GM19099 (cell line): ENCODE measurements at regions not wholly inside any gene's neighbourhood (a gene's known extent, or its start where the extent isn't known, plus 50 kb on each side); places are given as distances from the start of the nearest gene placed in this dataset.

Source experiments
- POLR2A ChIP-seq: IDR thresholded peaks from 3 replicates; pipeline ENCODE4 v1.6.1; 2011; ENCODE audit warnings: low read depth; ENCODE audit not compliant: insufficient read length; ENCODE audit errors: extremely low read depth

- TF ChIP-seq POLR2A, result no peak
Observed at GRCh38 chr4:38386005-38386551, 277.9 kb upstream of the KLF3 start.

DNA sequence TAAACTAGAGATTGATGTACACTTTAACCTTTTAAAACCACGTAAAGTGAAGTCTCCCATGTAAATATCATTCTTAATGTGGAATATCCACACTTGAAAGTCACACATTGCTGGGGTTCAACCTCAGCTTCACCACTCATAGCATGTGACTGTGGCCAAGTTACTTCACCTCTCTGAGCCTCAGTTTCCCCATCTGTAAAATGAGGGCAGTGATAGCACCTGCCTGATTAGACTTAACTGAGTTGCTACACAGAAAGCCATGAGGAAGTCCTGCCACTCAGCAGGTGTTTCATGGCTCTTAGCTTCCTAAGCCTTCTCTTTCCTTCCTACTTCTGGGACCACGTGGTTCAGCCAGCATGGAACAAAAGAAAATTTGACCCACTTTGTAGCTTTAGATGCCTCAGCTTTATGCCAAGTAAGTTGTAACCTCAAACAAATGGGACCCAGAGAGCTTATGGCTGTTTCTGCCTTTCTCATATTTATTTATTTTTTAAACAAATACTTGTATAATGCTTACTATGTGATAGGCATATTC, 277.3 kb upstream of the KLF3 start:
- no peak for TF ChIP-seq POLR2A

- no peak for TF ChIP-seq POLR2A
Observed at GRCh38 chr4:38387348-38387747, 276.7 kb upstream of the KLF3 start.

DNA sequence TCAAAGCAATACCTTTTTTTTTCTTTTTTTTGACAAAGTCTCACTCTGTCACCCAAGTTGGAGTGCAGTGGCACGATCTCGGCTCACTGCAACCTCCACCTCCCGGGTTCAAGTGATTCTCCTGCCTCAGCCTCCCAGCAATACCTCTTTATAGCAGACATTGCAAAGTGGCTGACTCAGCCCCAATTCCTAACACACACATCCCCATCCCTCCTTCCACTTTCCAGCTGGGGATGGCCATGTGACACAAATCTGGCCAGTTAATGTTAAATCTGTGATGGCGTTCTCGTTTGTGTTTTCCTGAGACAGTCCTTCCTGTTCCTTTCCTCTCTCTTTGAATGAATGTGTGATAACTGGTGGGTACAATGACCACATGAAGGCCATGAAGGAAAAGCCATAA, 276.2 kb upstream of the KLF3 start:
- TF ChIP-seq POLR2A, result no peak

DNA sequence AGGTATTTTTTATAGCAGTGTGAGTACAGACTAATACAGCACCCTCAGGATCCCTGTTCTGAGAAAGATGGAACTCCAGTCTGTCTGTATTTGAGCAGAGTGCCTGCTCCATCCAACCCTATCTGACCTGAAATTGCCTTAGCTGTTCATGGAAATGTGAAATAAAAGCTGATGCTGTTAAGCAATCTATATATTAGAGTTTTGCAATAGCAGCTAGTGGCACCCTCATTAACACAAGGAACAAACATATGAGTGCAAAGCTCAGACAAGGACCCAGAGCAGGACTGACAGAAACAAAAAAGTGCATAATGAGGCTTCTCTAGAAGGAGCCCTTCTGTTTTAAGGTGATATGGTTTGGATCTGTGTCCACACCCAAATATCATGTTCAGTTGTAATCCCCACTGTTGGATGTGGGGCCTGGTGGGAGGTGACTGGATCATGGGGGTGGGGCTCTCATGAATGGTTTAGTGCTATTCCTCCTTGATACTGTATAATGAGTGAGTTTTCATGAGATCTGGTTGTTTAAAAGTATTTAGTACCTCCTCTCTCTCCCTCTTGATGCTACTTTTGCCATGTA, 272.9 kb upstream of the KLF3 start:
- TF ChIP-seq POLR2A, result no peak

- TF ChIP-seq POLR2A, result no peak
Observed at GRCh38 chr4:38392223-38392855, 271.7 kb upstream of the KLF3 start.

DNA sequence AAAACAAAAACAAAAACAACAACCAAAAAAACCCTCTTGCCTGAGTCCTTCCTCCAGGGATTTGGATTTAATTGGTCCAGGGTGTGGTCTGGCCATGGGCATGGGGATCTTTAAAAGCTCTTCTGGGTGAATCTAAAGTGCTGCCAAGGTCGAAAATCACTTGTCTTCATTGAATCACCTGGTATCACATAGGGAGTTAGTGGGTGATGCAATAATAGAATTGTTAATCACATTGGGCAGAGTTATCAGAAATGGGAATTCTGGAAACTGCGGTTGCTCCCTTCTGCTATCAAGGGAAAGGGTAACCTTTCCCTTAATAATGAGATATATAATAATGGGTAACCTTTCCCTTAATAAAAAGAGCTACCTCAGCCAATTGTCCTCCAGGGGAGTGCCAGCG, 267.9 kb upstream of the KLF3 start:
- TF ChIP-seq POLR2A, result no peak

DNA sequence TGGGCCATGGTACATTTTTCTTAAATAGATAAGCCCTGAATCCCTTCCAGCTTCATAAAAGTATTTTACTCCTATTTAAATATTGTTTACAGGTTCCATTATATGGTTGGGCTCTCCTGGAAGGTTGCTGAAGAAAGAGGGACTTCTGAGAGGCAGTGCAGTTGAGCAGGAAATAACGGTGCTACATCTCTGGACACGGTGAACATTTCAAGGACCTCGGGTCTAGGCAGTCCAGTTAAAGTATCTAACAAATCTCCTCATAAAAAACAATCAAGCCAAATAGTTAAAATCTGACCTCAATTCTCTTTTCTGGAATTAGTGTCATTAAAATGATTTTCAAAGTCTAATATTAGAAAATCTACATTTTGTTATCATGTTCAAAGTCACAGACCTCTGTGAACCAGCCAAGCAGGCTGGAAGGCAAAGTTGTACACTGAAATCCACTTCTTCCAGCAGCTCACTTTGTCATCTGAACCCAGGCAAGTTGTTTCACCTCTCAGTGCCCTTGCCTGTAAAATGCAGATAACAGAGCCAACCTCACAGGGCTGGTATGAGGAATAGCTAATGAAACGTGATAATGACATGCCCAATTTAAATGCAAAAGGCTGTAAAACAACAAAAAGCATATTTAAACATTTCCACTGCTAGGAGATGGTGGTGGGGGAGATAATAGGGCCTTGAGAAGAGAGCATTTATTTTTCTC, 267.0 kb upstream of the KLF3 start:
- TF ChIP-seq POLR2A, result no peak

DNA sequence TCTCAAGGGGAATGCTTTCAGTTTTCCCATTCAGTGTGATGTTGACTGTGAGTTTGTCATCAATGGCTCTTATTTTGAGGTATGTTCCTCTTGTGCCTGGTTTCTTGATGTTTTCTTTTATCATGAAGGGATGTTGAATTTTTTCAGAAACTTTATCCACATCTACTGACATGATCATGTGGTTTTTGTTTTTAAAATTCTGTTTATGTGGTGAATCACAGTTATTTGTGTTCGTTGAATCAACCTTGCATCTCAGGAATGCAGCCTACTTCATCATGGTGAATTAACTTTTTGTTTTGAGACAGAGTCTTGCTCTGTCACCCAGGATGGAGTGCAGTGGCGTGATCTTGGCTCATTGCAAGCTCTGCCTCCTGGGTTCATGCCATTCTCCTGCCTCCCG, 263.1 kb upstream of the KLF3 start:
- TF ChIP-seq POLR2A, result no peak

GRCh38 chr4:38406243-38406642, 257.8 kb upstream of the KLF3 start:
- no peak for TF ChIP-seq POLR2A

- TF ChIP-seq POLR2A, result no peak
Observed at GRCh38 chr4:38409852-38410251, 254.1 kb upstream of the KLF3 start.

DNA sequence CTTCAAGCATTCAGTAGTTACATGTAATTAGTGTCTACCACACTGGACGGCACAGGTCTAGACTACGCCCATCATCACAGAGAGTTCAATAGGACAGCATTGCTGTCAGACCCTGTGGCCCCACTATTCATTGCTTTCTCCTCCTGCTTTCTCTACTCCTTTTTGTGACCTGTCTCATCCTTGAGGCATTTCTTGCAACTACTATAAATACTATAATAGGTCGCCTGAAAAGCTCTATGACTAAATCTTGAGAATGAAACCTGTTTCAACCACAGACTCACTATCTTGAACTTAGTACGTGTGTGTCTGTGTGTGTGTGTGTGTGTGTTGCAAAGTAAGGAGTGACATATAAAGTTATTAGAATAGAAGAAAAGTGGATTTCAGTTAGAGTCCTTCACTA, 252.9 kb upstream of the KLF3 start:
- no peak for TF ChIP-seq POLR2A

DNA sequence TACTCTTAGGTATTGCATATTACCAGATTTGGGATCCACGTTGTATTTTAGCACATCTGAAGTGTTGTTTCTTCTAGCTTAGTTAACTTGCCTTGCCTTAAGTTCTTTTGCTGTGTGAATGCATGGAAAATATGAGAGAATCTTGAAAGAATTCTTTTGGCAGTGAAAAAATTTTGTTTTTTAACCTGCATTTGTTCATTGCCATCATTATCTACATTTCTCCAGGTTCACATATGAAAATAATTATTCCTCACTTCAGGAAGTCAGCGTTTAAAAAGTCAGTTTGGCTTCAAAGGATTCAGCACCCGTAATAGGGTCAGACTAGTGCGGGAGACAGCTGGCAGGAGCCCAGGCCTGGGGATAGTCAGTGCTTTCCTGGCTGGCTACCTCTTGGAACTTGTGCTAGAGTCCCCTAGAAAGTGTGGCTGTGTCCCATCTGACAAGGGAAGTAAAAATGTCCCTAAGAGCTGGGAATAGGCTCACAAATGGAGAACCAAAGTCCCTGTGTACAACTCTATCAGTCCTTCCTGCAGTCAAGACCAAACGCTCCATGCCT, 251.9 kb upstream of the KLF3 start:
- no peak for TF ChIP-seq POLR2A

- no peak for TF ChIP-seq POLR2A
Observed at GRCh38 chr4:38413524-38414341, 250.3 kb upstream of the KLF3 start.

DNA sequence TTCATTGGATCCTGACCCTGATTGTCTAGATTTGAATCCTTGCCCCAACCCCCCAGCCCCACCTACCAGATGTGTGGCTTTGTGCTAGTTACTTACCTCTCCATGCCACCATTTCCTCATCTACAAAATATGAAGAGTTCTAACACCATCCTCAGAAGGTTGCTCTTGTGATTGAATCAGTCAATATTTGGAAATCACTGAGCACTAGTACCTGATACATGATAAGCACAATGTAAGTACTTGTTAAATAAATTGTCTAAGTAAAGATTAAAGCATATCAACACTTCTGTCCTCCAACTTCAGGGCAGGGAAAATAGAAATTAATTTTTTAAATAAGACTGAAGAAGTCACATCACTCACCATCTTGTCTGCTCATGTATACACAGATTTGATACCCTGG, 249.6 kb upstream of the KLF3 start:
- no peak for TF ChIP-seq POLR2A
